ENCODE measurements at regions not wholly inside any gene's neighbourhood (a gene's known extent, or its start where the extent isn't known, plus 50 kb on each side); places are given as distances from the start of the nearest gene placed in this dataset.

GRCh38 chr3:178389258-178389657, 147.0 kb upstream of the KCNMB2 start:
- Mint-ChIP-seq H3K4me1 (ENCODE audit: insufficient read depth, unreplicated experiment) (peaks cover 6% of the 10 kb centered on the region), H3K9me3 (ENCODE audit: unreplicated experiment) (no peaks in the 10 kb centered on the region), H3K36me3 (ENCODE audit: insufficient read depth, unreplicated experiment) (no peaks in the 10 kb centered on the region), H3K27ac (ENCODE audit: low read depth, unreplicated experiment) (no peak overlapping the region), H3K27me3 (ENCODE audit: insufficient read depth, unreplicated experiment) (no peaks in the 10 kb centered on the region), H3K4me3 (ENCODE audit: unreplicated experiment) (no peak overlapping the region)
- ChIA-PET CTCF (interaction anchor here (0.5 to 0.8 kb wide), 4 partner anchors 579 to 1338 kb away, joined by 3 read pairs; no protein-coding TSS in a partner anchor), POLR2A (interaction anchor here (0.5 kb wide), 1 partner anchor 1342 kb away, joined by 4 read pairs; no protein-coding TSS in a partner anchor)
- intact Hi-C loops (cut with micrococcal nuclease), result loop anchor here (5.0 kb wide), 1 partner anchor 1877 kb away; no protein-coding TSS in a partner anchor
- TF ChIP-seq CTCF (IDR thresholded peaks at IDR 0.05; ENCODE audit: unreplicated experiment), result no peak
- BruUV-seq (replicated peaks), result no TSS peak
- no peak for DNase-seq (ENCODE audit: unreplicated experiment)

- ChIA-PET POLR2A (no interaction called here), CTCF (interaction anchor here (0.6 kb wide), 1 partner anchor 634 kb away, joined by 4 read pairs; no protein-coding TSS in a partner anchor)
- H3K36me3 Mint-ChIP-seq (ENCODE audit: insufficient read depth, unreplicated experiment), result no peaks in the 10 kb centered on the region
- TF ChIP-seq CTCF (IDR thresholded peaks at IDR 0.05; ENCODE audit: unreplicated experiment), result no peak
- BruUV-seq (replicated peaks), result no TSS peak
- no peaks in the 10 kb centered on the region for H3K27me3 Mint-ChIP-seq (ENCODE audit: insufficient read depth, unreplicated experiment)
- H3K4me3 Mint-ChIP-seq (ENCODE audit: unreplicated experiment), result no peak overlapping the region
- H3K9me3 Mint-ChIP-seq (ENCODE audit: unreplicated experiment), result no peaks in the 10 kb centered on the region
- intact Hi-C loops (cut with micrococcal nuclease), result no loop called here
- H3K4me1 Mint-ChIP-seq (ENCODE audit: insufficient read depth, unreplicated experiment), result peaks cover 6% of the 10 kb centered on the region
- peak; percentile 38 for DNase-seq (ENCODE audit: unreplicated experiment)
- peak overlapping the region; percentile 66 for H3K27ac Mint-ChIP-seq (ENCODE audit: low read depth, unreplicated experiment)
Observed at GRCh38 chr3:178392511-178392926, 143.7 kb upstream of the KCNMB2 start.

GRCh38 chr3:178393146-178393545, 143.1 kb upstream of the KCNMB2 start:
- DNase-seq (ENCODE audit: unreplicated experiment), result no peak
- TF ChIP-seq CTCF (IDR thresholded peaks at IDR 0.05; ENCODE audit: unreplicated experiment), result no peak
- Mint-ChIP-seq H3K9me3 (ENCODE audit: unreplicated experiment) (no peaks in the 10 kb centered on the region), H3K4me3 (ENCODE audit: unreplicated experiment) (no peak overlapping the region), H3K27ac (ENCODE audit: low read depth, unreplicated experiment) (peak overlapping the region; percentile 66), H3K36me3 (ENCODE audit: insufficient read depth, unreplicated experiment) (no peaks in the 10 kb centered on the region), H3K4me1 (ENCODE audit: insufficient read depth, unreplicated experiment) (peaks cover 6% of the 10 kb centered on the region), H3K27me3 (ENCODE audit: insufficient read depth, unreplicated experiment) (no peaks in the 10 kb centered on the region)
- CTCF ChIA-PET, result interaction anchor here (0.6 to 1.7 kb wide), 2 partner anchors 8 to 634 kb away, joined by 4 to 13 read pairs; no protein-coding TSS in a partner anchor
- POLR2A ChIA-PET, result no interaction called here
- intact Hi-C loops (cut with micrococcal nuclease), result no loop called here
- BruUV-seq (replicated peaks), result no TSS peak

GRCh38 chr3:178393824-178394223, 142.4 kb upstream of the KCNMB2 start:
- Mint-ChIP-seq H3K27me3 (ENCODE audit: insufficient read depth, unreplicated experiment) (no peaks in the 10 kb centered on the region), H3K4me1 (ENCODE audit: insufficient read depth, unreplicated experiment) (peaks cover 6% of the 10 kb centered on the region), H3K4me3 (ENCODE audit: unreplicated experiment) (no peak overlapping the region), H3K27ac (ENCODE audit: low read depth, unreplicated experiment) (peak overlapping the region; percentile 66), H3K36me3 (ENCODE audit: insufficient read depth, unreplicated experiment) (no peaks in the 10 kb centered on the region), H3K9me3 (ENCODE audit: unreplicated experiment) (no peaks in the 10 kb centered on the region)
- TF ChIP-seq CTCF (IDR thresholded peaks at IDR 0.05; ENCODE audit: unreplicated experiment), result no peak
- DNase-seq (ENCODE audit: unreplicated experiment), result peak; percentile 54
- ChIA-PET CTCF (interaction anchor here (0.6 to 1.7 kb wide), 5 partner anchors 9 to 132 kb away, joined by 3 to 13 read pairs (median 4); no protein-coding TSS in a partner anchor), POLR2A (no interaction called here)
- intact Hi-C loops (cut with micrococcal nuclease), result no loop called here
- no TSS peak for BruUV-seq (replicated peaks)
